Stimulated activated CD4-positive, alpha-beta T cell treated with anti-CD3 and anti-CD28 coated beads, Interleukin-2, amount 100 ng/mL, for 4 hours (primary cell): ENCODE measurements at regions not wholly inside any gene's neighbourhood (a gene's known extent, or its start where the extent isn't known, plus 50 kb on each side); places are given as distances from the start of the nearest gene placed in this dataset.
"Not testable (repeated sequence)": the region's sequence is repeated elsewhere in the genome, so short reads cannot be mapped to it uniquely, and the experiment has no call there.

Experiments used
- DNase-seq: peaks from one replicate; pipeline ENCODE4 v3.0.0-alpha.2; 2020; ENCODE audit warnings: low read depth

DNA sequence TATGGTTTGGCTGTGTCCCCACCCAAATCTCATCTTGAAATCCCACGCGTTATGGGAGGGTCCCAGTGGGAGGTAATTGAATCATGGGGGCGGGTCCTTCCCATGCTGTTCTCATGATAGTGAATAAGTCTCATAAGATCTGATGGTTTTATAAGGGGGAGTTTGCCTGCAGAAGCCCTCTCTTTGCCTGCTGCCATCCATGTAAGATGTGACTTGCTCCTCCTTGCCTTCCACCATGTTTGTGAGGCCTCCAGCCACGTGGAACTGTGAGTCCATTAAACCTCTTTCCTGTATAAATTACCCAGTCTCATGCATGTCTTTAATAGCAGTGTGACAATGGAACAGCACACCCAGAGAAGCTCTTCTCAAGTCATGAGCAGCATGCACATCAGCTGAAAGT lies 119.1 kb upstream of the CARD11 start:
- DNase-seq, result not testable (repeated sequence)

DNA sequence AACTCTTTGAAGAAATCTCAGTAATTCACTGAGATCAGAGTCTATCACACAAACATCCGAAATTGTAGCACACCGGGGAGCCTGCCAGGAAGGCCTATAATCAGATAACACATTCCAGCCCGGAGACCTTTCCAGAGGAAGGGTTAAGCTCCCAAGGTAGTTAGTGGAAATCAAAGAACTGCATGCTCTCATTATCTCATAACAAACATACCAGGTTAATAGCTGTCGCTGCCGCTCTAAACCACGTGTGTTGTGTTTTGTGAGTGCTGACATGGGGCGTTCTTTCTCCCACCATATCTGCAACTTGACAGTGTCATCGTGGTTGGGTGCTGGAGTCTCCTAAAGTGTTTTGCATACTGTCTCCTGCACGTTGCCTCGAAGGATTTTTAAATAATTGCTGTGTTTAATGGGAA lies 120.7 kb upstream of the CARD11 start:
- no peak for DNase-seq

DNA sequence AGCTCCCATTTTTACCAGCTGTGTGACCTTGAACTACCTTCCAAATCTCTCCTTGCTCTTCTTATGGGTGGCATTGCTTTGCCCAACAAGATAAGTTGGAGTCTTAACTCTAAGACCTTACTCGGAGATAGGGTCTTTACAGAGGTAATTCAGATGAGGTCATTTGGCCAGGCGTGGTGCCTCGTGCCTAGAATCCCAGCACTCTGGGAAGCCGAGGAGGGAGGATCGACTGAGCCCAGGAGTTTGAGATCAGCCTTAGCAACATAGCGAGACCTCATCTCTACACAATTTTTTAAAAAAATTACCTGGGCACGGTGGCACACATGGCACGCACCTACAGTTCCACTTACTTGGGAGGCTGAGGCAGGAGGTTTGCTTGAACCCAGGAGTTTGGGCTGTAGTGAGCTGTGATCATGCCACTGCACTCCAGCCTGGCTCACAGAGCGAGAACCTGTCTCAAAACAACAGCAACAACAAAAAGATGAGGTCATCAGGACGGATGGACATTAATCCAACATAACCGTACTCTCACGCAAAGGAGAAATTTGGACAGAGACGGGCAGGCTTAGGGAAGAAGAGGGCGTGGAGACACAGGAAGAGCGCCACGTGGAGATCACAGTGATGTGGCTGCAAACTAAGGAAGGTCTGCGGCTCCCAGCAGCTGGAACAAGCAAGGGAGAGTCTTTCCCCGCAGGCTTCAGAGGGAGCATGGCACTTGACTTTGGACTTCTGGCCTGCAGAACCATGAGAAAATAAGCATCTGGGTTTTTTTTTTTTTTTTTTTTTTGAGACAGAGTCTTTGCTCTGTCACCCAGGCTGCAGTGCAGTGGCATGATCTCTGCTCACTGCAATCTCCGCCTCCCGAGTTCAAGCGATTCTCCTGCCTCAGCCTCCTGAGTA lies 122.3 kb upstream of the CARD11 start:
- DNase-seq, result no peak

DNA sequence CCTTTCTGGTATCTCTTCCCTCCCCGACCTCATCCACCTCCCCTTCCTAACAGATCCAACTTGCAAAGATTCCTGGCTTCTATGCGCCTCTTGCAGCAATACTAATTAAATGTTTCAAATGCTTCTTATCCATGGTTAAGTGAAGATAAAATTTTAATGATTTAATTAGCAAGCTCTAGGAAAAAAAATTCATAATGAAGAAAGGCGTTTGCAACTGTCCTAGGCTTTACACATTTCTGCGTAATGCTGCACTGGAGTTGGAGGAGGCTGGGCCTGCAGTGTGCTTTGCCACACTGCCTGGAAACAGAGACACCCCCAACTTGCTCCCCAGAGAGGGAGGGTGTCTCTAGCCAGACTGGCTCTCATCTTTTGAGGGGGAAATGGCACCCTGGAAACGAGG lies 123.9 kb upstream of the CARD11 start:
- no peak for DNase-seq

DNA sequence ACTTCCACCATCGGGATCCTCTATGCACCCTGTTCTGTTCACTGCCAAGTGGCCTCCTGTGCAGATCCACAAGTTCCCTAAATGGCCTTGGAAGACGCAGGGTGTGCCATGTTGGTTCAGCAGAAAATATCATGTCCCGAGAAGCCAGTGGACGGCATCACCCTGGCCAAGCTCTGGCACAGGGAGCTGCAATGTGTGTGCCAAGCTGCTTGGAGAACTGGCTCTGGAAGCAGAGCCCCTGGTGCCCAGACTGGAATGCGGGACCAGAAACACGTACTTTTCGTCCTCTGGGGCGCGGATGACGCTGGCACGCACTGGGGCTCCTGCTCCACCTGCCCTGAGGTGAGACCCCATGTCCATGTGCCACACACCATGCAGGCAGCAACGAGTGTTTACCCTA lies 124.7 kb upstream of the CARD11 start:
- no peak for DNase-seq

DNA sequence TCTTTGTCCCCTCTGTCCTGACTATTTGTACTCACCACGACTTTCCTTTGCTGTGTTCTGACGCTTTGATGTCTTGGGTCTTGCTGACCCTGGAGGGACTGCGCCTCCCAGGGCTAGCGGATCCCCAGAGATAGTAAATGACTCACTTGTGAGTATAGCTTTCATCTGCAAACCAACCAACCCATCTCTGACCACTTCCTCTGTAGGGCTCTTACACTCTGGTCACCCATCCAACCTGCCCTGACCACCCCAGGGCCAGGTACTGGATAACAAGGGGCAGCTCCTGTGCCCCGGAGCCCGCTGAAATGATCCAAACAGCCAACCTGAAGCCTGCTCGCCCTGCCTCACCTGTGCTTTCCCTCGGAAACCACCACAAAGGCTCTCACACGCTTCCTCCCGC lies 125.2 kb upstream of the CARD11 start:
- DNase-seq, result no peak

DNA sequence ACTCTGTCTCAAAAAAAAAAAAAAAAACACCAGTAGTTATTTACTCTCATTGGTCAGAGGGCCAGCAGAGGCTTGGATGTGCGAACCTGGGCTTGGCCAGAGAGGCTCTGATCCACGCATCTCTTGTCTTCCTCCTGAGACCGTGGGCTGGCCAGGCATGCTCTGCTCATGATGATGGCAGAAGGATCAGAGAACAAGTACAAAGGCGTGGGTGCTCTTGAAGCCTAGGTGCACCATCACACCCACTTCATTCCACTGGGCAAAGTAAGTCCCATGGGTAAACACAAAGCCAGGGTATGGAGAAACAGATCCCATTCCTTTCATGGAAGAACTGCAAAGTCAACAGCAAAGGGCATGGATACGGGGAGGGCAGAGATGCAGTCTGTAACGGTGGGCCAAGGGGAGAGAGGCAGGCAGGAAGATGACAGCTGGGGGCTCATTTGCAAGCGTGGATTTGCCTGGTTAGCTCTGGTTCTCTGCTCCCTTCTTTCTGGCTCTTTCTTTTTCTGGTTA lies 128.2 kb upstream of the SDK1 start:
- no peak for DNase-seq

DNA sequence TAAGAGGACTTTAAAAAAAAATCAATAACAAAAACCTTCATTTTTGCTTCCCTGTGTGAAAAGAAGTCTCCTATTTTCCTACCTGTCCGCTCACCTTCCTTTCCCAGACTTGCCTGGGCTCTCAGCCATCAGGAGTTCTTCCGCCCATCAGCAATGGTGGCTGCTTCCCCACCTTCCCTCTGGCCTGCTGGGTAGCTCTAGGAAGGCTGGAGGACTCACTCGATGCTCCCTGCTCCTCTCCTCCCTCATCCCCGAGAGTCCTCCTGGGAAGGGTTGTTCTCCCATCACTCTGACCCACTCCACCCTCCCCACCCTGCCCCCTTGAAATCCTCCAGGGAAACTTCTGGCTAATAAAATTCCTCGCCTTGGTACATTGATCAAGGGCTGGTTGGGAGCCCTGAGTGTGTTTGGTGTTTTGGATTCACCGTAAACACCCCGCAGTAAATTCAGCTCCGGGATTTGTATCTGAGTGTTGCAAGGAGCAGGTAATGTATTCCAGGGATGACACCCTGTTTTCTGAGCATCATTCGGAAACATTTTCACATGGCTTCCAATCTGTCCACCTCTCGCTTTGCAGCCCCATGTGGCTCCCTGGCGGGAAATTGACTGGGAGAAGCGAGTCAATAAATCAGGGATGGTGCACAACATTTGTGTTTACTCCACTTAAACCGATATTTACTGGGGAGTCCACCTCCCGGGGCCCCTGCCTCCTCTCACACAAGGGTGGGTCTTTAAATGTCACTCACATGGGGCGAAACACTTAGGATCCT lies 126.4 kb upstream of the SDK1 start:
- no peak for DNase-seq

DNA sequence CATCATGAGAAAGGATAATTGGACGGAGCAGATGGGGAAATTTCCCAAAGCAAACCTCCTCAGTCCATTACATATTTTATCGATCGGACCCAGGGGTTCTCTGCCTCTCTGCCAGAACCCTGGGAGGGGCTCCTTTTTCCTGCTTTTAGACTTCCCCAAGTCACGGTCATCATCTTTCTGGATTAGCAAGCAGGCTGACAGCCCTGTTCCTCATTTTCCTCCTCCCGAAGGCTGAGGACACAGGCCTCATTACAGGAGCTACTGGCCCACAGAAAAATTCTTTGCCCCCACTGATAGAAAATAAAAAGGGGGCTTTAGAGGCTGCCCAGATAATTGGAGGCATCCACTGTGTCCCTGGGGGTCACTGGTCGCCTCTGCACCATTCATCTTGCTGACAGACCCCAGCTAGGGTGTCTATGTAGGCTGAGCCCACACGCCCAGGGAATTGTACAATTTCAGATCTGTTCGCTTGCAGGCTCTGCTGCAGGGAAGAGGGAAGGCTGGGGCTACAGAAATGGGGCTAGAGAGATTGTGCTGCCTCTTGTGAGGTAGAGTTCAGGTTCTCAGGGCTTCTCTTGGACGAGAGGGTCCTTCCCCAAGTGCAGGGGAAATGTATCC lies 125.7 kb upstream of the SDK1 start:
- no peak for DNase-seq

DNA sequence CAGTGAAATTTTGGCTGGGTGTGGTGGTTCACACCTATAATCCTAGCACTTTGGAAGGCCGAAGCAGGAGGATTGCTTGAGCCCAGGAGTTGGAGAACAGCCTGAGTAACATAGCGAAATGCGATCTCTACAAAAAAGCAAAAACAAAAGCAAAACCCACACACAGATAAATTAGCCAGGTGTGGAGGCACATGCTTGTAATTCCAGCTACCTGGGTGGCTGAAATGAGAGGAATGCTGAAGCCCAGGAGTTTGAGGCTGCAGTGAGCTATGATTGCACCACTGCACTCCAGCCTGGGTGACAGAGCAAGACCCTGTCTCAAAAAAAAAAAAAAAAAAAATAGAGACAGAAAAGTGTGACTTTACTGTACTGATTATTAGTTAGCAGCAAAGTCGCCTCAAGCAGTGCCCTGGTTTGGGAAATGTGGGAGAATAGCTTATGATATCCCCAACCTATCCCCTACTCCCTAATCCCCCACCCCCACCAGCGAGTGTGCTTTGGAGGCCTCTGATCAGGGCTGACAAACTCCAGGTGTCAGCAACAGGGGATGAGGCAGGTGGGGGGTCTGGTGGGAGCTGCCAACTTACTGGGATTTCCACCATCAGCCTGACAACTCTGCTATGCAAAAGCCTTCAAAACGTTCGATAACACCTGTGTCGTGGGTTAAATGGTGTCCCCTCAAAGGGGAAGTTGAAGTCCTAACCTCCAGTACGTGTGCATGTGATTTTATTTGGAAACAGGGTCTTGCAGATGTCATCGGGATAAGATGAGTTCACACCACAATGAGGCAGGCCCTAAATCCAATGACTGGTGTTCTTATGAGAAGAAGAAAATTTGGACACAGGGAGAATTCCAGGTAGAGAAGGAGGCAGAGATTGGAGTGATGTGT lies 124.7 kb upstream of the SDK1 start:
- no peak for DNase-seq

DNA sequence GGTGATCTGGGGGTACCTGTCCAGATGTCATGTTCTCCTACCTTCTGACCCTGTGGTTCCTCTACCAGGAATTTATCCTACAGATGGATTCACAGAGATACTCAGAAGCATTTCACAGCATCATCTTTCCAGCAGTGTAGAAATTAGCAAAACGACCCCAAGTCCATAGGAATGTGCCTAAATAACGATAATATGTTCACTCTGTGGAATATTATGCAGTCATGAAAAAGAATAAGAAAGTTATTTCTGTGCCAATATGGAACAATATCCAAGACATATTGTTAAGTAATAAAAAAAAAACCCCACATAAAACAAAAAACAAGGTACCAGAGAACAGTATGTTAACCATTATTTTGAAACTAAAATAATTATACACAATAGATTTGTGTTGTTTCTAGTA lies 123.8 kb upstream of the SDK1 start:
- DNase-seq, result no peak

DNA sequence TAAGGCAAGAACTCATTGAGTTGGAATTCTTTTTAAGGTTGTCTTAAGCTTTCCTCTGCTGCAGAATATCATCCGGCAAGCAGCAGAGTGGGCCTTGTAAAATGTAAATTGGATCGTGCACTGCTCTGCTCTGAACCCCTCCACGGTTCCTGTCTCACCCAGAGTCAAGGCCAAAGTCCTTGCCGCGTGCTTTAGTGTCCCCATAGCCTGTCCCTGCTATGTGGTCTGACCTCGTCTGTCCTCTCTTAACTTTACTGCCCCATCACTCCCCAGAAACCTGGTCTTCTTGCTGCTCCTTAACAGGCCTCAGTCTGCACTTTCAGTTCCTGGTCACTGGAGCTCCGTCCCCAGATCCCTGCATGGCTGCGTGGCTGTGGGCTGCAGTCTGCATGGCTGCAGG lies 121.6 kb upstream of the SDK1 start:
- DNase-seq, result no peak

DNA sequence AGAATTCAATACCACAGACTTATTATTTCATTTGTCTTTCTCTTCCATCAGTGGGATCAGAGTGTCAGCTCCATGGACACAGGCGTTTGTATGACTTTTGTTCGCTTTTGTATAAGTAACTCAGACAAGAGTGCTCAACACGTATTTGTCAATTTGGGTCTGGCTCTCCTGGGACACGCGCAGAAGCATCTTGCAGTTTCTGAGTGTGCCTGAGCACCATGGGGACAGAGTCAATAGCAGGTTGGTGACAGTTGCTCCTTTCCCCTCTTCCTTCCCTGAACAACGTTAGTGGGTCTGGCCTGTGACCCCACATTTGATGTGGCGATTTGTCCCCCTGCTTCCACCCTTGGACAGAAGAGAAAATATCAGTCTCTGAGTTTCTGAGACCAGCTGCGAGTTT lies 120.4 kb upstream of the SDK1 start:
- DNase-seq, result no peak

DNA sequence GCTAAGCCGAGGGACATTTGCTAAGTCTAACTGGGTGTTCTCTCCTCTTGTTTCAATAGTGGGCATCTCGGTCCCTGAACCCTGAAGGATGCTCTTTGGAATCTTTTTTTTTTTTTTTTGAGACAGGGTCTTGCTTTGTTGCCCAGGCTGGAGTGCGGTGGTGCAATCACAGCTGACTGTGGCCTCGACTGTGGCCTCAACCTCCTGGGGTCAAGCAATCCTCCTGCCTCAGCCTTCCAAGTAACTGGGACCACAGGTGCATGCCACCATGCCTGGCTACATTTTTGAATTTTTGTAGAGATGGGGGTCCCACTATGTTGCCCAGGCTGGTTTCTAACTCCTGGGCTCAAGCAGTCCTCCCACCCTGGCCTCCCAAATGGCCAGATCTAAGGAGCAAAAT lies 119.0 kb upstream of the SDK1 start:
- DNase-seq, result not testable (repeated sequence)

DNA sequence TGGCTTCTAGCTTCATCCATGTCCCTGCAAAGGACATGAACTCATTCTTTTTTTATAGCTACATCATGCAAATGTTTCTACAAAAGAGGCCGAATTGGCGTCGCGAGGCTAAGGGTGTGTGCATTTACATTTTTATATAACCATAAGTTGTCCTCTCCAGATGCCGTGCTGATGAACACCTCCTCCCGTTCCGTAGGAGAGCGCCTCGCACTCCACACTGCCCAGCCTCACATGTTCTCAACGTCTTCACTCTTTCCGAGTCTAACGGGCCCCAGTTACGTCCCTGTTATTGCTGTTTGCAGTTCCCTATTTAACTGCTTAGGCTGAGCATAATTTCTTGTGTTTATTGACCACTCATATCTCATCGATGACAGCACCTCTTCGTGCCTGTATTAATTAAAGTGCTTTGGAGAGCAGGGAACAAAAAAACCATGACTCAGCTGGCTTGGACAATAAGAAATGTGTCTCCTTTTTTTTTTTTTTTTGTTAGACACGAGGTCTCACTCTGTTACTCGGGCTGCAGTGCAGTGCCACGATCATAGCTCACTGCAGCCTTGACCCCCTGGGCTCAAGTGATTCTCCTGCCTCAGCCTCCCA lies 113.5 kb upstream of the SDK1 start:
- DNase-seq, result no peak

DNA sequence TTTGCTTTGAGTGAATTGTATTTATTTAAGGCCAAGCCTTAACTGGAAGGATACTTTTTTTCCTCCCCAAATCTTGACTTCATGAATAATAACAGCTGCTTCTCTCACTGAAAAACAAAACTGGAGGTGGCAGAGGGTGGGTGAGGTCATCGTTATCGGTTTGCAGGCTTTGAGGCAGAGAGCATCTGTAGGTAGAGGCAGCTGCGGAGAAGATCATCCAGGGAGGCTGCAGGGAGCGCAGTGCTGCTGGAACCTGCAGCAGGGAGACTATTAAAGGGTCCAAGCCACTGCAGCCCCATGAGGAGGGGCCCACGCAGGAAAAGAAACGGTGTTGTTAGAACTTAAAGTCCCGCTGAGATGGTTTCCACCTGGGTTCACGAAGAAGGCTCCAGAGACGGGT lies 112.1 kb upstream of the SDK1 start:
- DNase-seq, result no peak

DNA sequence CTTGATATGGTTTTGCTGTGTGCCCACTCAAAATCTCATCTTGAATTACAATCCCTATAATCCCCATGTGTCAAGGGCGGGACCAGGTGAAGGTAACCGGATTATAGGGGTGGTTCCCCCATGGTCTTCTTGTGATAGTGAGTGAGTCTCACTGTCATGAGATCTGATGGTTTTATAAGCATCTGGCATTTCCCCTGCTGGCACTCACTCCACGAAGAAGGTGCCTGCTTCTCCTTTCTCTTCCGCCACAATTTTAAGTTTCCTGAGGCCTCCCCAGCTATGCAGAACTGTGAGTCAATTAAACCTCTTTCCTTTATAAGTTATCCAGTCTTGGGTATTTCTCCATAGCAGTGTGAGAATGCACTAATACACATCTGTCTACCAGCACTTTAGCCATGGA lies 109.5 kb upstream of the SDK1 start:
- no peak for DNase-seq

DNA sequence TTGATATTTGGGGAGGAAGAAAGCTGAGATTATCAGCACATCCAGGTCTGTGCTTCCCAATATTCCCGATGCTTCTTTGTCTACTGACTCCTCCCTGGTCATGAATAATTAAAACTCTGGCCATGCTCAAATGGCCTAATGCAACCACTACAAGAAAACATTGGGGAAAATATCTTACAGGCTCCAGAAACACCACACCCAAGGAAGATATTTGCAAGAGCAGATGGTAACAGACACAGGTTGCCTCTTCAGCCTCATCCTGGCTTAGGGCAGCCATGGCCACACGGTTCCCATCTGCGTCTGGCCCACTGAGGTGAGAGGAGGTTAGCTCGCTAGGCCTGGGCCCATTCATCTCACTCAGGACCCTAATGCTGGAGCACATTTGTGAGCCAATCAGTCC lies 108.4 kb upstream of the SDK1 start:
- no peak for DNase-seq

DNA sequence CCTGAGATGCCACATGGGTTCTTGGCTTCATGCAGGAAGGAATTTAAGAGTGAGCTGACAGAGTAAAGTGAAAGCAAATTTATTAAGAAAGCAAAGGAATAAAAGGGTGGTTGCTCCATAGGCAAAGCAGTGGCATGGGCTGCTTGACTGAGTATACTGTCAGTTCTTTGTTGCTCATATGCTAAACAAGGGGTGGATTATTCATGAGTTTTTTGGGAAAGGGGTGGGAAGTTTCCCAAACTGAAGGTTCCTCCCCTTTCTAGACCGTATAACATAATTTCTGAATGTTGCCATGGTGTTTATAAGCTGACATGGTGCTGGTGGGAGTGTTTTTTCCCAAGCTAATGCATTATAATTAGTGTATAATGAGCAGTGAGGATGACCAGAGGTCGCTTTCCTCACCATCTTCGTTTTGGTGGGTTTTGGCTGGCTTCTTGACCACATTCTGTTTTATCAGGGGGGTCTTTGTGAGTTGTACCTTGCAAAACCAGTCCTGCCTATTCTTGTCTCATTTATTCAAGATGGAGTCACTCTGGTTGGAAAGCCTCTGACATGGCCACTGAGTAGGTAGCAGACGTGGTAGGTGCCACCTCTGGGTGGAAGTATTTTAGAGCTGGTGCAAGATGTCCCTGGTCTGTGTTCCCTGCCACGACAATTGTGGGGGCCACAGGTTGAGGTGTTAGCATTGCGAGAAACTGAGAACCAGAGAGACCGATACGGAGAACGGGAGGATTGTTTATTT lies 107.5 kb upstream of the SDK1 start:
- DNase-seq, result no peak

DNA sequence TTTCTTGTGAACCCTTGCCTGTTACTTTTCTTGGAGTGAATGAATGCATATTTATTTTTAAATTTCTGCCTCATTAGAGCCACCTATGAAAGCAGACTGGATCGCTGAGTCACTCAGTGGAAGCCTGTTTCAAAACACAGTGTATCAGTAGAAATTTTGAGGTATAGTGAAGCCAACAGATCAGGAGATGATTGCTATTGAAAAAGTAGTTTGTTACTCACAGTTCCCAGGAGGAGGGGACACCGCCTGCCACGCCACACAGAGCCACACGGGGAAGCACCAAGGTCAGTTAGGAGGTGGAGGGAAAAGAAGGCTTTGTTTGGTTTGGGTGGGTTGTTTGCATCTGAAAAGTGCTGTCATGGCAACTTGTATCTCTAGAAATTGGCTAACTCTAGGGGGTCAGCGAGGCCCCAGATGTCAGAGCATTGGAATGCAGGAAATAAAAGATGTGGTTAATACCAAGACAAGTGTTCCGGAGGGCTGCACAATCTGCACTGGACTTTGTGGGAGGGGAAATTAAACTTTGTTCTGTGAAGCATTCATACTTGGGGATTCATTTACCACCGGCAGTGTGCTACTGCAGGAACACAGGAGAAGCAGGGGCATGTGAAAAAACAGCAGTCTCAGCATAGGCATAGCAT lies 106.4 kb upstream of the SDK1 start:
- no peak for DNase-seq
